OCI-LY1 (cell line): ENCODE measurements at regions not wholly inside any gene's neighbourhood (a gene's known extent, or its start where the extent isn't known, plus 50 kb on each side); places are given as distances from the start of the nearest gene placed in this dataset.

Experiments
- EZH2 ChIP-seq: fragments of 200-600 bp; sonication (generic), shearing (Covaris generic); IDR thresholded peaks from 2 replicates; pipeline ENCODE4 v1.8.0; 2017; ENCODE audit warnings: borderline replicate concordance, mixed run types, mild to moderate bottlenecking, antibody characterized with exemption, low read length, moderate library complexity, mixed read lengths
- TF ChIP-seq, protein P1 (sequence below): fragments of 200-600 bp; sonication (generic), shearing (Covaris generic); IDR thresholded peaks from 2 replicates; pipeline ENCODE4 v1.5.1; 2017; ENCODE audit warnings: mild to moderate bottlenecking, antibody characterized with exemption, low read length, moderate library complexity, mixed read lengths

DNA sequence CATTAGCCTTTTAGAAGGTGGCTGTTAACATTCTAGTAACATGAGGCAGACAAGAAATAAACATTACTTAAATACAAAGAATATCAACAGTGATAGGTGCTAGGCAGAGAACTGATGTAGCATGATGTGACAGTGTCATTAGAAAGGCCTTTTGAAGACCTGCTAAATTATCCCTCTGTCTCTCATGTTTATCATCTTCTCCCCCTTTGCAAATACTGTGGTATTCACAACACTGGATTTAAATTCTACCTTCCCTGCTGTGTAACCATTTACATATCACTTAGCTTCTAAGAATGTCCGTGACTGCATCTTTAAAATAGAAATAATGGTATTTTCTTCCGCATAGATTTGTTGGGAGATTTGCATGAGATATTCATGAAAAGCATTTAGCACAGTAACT lies 74.4 kb upstream of the CLEC14A start:
- TF ChIP-seq EZH2 = no peak
- TF ChIP-seq, protein P1, sequence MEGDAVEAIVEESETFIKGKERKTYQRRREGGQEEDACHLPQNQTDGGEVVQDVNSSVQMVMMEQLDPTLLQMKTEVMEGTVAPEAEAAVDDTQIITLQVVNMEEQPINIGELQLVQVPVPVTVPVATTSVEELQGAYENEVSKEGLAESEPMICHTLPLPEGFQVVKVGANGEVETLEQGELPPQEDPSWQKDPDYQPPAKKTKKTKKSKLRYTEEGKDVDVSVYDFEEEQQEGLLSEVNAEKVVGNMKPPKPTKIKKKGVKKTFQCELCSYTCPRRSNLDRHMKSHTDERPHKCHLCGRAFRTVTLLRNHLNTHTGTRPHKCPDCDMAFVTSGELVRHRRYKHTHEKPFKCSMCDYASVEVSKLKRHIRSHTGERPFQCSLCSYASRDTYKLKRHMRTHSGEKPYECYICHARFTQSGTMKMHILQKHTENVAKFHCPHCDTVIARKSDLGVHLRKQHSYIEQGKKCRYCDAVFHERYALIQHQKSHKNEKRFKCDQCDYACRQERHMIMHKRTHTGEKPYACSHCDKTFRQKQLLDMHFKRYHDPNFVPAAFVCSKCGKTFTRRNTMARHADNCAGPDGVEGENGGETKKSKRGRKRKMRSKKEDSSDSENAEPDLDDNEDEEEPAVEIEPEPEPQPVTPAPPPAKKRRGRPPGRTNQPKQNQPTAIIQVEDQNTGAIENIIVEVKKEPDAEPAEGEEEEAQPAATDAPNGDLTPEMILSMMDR = no peak
